ENCODE measurements at regions not wholly inside any gene's neighbourhood (a gene's known extent, or its start where the extent isn't known, plus 50 kb on each side); places are given as distances from the start of the nearest gene placed in this dataset.
"Not testable (repeated sequence)": the region's sequence is repeated elsewhere in the genome, so short reads cannot be mapped to it uniquely, and the experiment has no call there.

- no peak for DNase-seq
Measured at GRCh38 chr1:200496937-200497336, 87.1 kb upstream of the ZNF281 start.

DNA sequence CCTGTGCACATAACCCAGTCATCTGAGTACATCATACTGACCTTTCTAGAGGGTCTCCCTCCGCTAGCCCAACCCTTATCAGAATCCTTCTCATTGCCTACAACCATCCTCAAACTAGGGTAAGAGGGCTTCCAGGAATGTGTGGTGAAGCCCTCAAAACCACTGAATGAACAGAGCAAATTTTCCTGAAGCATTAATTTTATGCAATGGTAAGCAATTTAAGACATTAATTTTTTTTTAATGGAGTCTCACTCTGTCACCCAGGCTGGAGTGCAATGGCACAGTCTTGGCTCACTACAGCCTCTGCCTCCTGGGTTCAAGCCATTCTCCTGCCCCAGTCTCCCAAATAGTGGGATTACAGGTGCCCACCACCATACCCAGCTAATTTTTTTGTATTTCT, 86.1 kb upstream of the ZNF281 start:
- no peak for DNase-seq

- no peak for DNase-seq
Measured at GRCh38 chr1:200493344-200493743, 83.5 kb upstream of the ZNF281 start.

GRCh38 chr1:200491103-200491502, 81.3 kb upstream of the ZNF281 start:
- no peak for DNase-seq

DNA sequence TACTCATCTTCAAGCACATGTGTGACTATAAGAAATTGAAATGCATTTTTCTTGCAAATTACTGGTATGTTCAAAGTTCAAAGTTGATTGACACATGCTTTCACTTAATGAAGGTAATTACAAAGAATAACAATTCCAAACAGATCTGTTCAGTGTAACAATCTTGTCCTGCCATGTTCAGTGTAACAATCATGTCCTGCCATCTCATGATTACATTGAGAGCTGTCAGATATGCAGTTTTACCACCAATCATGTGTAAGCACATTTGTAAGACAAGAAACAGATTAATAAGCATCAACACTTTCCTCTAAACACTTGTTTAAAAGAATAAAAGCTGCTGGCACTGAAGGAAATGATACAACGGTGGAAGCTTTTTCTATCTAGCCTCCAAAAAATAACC, 80.3 kb upstream of the ZNF281 start:
- DNase-seq, result no peak

DNA sequence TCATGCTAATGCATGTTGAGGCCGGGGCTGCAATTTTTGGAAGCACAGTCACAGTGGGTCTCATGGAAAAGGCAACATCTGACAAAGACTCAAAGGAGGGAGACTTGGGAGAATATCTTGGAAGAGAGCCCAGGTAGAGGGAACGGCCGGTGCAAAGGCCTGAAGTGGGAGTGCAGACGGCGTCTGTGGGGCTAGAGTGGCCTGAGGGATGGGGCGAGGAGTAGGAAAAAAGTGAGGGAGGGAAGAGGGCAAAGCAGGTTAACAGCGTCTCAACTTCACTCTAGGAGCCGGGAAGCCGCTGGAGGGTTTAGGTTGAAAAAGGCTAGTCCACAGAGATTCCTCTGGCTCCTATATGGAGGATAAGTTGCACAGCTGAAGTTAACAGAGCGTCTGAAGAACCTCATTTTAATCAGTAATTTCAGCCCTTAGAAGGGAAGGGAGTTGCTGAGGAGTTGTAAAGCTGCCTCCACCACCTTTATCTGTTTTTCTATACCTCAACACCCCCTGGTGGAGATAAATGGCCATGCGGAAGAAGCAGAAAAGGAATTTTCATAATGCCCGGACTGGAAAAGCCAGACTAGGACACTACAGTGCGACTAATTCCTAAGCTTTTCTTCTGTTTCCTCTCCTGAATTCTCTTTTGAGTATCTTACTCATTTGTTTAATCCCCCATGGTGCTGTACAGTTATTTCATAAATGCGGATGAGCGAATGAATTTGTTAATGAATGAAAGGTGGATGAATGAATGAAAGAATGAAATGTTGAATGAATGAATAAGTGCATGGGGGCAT, 78.7 kb upstream of the ZNF281 start:
- peak; percentile 74 for DNase-seq

DNA sequence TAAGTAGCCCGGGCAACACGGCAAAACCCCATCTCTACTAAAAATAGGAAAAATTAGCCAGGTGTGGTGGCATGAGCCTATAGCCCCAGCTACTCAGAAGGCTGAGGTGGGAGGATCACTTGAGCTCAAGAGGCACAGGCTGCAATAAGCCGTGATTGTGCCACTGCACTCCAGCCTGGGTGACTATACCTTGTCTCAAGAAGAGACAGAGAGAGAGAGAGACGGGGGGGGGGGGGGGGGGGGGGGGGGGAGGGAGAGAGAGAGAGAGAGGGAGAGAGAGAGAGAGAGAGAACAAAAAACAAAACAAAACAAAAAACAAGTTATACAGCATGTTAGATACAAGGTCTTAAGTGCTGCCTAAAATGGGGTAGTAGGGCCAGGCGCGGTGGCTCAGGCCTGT, 77.8 kb upstream of the ZNF281 start:
- DNase-seq, result no peak

DNA sequence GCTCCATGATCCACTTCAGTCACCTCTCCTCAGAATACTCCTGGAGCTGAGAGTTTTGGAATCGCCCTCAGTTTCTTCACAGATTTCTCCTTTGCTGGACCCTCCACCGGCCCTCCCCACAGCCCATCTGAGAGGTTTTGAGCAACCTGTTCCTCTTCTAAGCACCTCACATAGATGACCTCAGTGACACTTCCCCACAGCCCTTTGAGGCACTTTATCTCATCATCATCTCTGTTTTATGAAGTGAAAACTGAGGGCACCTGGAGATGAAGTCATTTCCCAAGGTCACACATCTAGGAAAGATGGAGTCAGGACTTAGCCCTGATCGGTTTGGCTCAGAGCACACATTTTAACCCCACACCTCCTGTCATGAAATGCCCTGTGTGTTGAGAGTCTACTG, 76.8 kb upstream of the ZNF281 start:
- DNase-seq, result no peak

DNA sequence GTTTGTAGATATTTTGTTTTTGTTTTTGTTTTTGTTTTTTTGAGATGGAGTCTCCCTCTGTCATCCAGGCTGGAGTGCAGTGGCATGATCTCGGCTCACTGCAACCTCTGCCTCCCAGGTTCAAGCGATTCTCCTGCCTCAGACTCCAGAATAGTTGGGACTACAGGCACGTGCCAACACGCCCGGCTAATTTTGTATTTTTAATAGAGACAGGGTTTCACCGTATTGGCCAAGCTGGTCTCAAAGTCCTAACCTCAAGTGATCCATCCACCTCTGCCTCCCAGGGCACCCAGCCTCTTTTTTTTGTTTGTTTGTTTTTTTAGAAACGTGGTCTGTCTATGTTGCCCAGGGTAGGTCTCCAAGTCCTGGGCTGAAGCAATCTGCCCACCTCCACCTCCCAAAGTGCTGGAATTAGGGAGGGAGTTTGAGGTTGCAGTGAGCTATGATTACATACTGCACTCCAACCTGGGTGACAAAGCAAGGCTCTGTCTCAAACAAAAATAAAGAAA, 74.7 kb upstream of the ZNF281 start:
- not testable (repeated sequence) for DNase-seq

GRCh38 chr1:200483491-200484143, 73.8 kb upstream of the ZNF281 start:
- DNase-seq, result no peak

DNA sequence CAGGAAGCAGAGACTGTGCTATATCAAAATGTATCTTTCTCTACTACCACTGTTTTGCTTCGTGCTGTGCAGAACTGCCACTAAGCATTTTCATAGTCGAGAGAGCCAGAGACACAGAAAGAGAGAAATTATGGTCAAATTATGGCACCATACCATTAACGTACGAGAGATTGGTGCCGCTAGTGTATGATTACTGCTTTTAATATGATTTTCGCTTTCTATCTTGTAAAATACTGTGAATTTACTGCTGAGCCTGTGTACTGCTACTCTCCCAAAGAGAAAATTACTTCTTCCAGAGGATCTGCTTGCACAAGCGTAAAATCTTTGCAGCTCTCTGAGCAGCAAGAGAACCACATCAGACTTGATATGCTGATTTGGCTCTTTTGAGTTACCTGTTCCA, 71.1 kb upstream of the ZNF281 start:
- no peak for DNase-seq

DNA sequence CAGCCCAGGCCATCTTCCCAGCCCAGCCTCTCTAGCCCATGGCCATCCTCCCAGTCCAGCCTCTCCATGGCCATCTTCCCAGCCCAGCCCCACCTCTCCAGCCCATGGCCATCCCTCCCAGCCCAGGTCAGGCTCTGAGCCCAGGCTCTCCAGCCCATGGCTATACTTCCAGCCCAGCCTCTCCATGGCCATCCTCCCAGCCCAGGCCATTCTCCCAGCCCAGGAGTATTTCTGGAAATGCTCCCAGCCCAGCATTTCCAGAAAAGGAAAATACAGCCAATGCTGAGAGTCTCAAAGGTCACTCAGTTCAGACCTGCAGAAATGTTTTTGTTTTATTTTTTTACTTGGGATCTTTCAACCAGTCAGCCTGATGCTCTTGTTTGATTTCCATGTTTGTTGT, 70.0 kb upstream of the ZNF281 start:
- no peak for DNase-seq

DNA sequence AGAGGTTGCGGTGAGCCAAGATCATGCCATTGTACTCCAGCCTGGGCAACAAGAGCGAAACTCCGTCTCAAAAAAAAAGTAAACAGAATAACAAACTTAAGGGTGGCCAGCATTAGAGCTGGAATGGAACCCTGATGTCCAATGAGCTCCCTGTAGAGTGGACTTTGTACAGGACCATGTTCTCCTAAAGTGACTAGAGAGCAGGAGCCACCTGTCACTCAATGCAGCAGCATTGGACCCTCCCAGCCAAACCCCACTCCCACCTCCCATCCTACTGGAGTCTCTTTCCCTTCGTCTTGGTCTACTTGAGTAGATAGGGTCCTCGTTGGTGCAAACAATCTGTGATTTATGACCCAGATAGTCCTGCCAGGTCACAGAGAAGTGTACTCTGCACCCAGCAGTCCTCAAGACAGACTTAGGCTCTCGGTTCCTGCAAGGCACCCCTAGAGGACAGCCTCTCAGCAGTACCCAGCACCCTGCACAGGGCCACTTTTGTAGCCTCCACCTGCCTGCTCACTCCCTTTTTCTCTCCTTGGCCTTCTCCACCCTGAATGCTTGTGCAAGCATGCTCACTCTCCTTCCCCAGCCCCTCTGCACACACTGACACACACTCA, 69.2 kb upstream of the ZNF281 start:
- DNase-seq, result no peak

GRCh38 chr1:200478239-200478623, 68.4 kb upstream of the ZNF281 start:
- DNase-seq, result no peak

GRCh38 chr1:200474633-200475032, 64.8 kb upstream of the ZNF281 start:
- no peak for DNase-seq

GRCh38 chr1:200473698-200474371, 64.0 kb upstream of the ZNF281 start:
- no peak for DNase-seq

GRCh38 chr1:200471739-200472138, 61.9 kb upstream of the ZNF281 start:
- DNase-seq, result no peak

DNA sequence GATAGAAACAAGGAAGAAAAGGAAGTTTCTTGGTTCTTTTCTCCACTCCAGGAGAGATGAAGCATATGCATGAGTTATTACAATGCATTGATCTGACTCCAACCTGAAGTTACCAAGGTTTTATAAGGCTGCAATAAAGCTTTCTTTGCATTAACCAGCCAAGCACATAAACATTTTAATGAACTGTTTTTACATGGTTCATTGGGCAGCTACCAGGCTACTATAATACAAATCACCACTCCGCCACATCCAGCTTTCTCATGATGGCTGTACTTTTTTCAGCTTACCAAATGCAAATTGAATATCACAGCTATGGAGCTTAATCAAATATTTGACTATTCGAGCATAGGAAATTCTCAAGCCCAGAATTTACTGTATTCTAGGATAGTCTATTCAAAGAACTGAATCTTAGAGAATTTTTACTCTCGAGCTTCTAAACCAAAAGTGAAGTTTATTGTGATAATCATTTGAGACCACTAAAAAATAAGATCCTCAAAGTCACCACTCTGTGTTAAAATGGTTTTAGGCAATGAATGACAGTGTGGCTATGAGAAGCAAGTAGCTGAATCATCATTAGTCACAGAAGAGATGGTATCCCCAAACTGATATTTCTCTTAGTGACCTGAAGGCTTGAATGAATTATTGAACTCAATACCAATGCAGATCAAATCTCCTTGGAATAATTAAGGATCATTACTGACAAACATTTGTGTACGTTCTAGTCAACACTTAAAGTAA, 58.6 kb upstream of the ZNF281 start:
- no peak for DNase-seq

GRCh38 chr1:200464784-200465400, 55.1 kb upstream of the ZNF281 start:
- no peak for DNase-seq
